GM18511 (cell line): ENCODE measurements at regions not wholly inside any gene's neighbourhood (a gene's known extent, or its start where the extent isn't known, plus 50 kb on each side); places are given as distances from the start of the nearest gene placed in this dataset.
A peak's percentile ranks its signal among the peaks of the same experiment; 100 is the strongest.

Source experiments
- ATAC-seq: cut with Tn5 transposase; IDR thresholded peaks from one replicate; pipeline ENCODE4 v1.9.1; 2021; ENCODE audit warnings: mild to moderate bottlenecking, moderate library complexity; ENCODE audit not compliant: unreplicated experiment

- ATAC-seq, result no peak
These were observed 498.6 kb downstream of the TXNL1 start for GRCh38 chr18:56139792-56140254.

GRCh38 chr18:56139372-56139771 is 499.0 kb downstream of the TXNL1 start:
- ATAC-seq, result no peak

- no peak for ATAC-seq
These were observed 502.3 kb downstream of the TXNL1 start for GRCh38 chr18:56136105-56136504.

- ATAC-seq, result no peak
These were observed 507.9 kb downstream of the TXNL1 start for GRCh38 chr18:56130481-56130880.

- no peak for ATAC-seq
These were observed 510.1 kb downstream of the TXNL1 start for GRCh38 chr18:56128153-56128791.

- no peak for ATAC-seq
These were observed 510.9 kb downstream of the TXNL1 start for GRCh38 chr18:56127322-56128099.

GRCh38 chr18:56124186-56124585 is 514.2 kb downstream of the TXNL1 start:
- ATAC-seq, result no peak

- ATAC-seq, result no peak
These were observed 516.7 kb downstream of the TXNL1 start for GRCh38 chr18:56121669-56122068.

- ATAC-seq, result no peak
These were observed 517.6 kb downstream of the TXNL1 start for GRCh38 chr18:56120782-56121181.

GRCh38 chr18:56119681-56120080 is 518.7 kb downstream of the TXNL1 start:
- no peak for ATAC-seq

GRCh38 chr18:56118422-56118821 is 520.0 kb downstream of the TXNL1 start:
- no peak for ATAC-seq

- ATAC-seq, result no peak
These were observed 523.0 kb downstream of the TXNL1 start for GRCh38 chr18:56115071-56116015.

- peak; percentile 37 for ATAC-seq
These were observed 525.0 kb upstream of the TCF4 start for GRCh38 chr18:56112984-56113383.

- ATAC-seq, result peak; percentile 96
These were observed 524.2 kb upstream of the TCF4 start for GRCh38 chr18:56112013-56112749.

GRCh38 chr18:56109757-56110156 is 521.8 kb upstream of the TCF4 start:
- ATAC-seq, result no peak

- no peak for ATAC-seq
These were observed 520.7 kb upstream of the TCF4 start for GRCh38 chr18:56108478-56109367.

GRCh38 chr18:56107821-56108477 is 520.0 kb upstream of the TCF4 start:
- no peak for ATAC-seq

- no peak for ATAC-seq
These were observed 512.2 kb upstream of the TCF4 start for GRCh38 chr18:56100090-56100722.

- no peak for ATAC-seq
These were observed 509.6 kb upstream of the TCF4 start for GRCh38 chr18:56097621-56098020.
